ENCODE measurements at regions not wholly inside any gene's neighbourhood (a gene's known extent, or its start where the extent isn't known, plus 50 kb on each side); places are given as distances from the start of the nearest gene placed in this dataset.

- H3K36me3 ChIP-seq (ENCODE audit: insufficient read depth, low read length) = no peaks in the 10 kb centered on the region
- no peaks in the 10 kb centered on the region for H3K27me3 ChIP-seq (ENCODE audit: insufficient read depth, low read length)
- H3K4me3 ChIP-seq (ENCODE audit: low read depth, low read length) = no peak overlapping the region
- H3K27ac ChIP-seq (ENCODE audit: low read depth, low read length) = no peak overlapping the region
- H3K79me2 ChIP-seq (ENCODE audit: control insufficient read depth, insufficient read depth, low read length, unreplicated experiment) = no peaks in the 10 kb centered on the region
- H3K4me1 ChIP-seq (ENCODE audit: control insufficient read depth, insufficient read depth, low read length, unreplicated experiment) = peaks cover 20% of the 10 kb centered on the region
- no peak overlapping the region for H2AFZ ChIP-seq (ENCODE audit: low read length, unreplicated experiment)
Observed at GRCh38 chr1:170375082-170375723, 156.8 kb upstream of the GORAB start.

GRCh38 chr1:170376801-170377385 is 155.1 kb upstream of the GORAB start:
- Histone ChIP-seq H3K27ac (ENCODE audit: low read depth, low read length) (no peak overlapping the region), H3K4me1 (ENCODE audit: control insufficient read depth, insufficient read depth, low read length, unreplicated experiment) (peaks cover 20% of the 10 kb centered on the region), H3K27me3 (ENCODE audit: insufficient read depth, low read length) (no peaks in the 10 kb centered on the region), H3K36me3 (ENCODE audit: insufficient read depth, low read length) (no peaks in the 10 kb centered on the region), H2AFZ (ENCODE audit: low read length, unreplicated experiment) (no peak overlapping the region), H3K79me2 (ENCODE audit: control insufficient read depth, insufficient read depth, low read length, unreplicated experiment) (no peaks in the 10 kb centered on the region), H3K4me3 (ENCODE audit: low read depth, low read length) (no peak overlapping the region)

- Histone ChIP-seq H3K27ac (ENCODE audit: low read depth, low read length) (no peak overlapping the region; the same call in 1 of the 2 replicates), H3K36me3 (ENCODE audit: insufficient read depth, low read length) (no peaks in the 10 kb centered on the region), H3K27me3 (ENCODE audit: insufficient read depth, low read length) (no peaks in the 10 kb centered on the region), H2AFZ (ENCODE audit: low read length, unreplicated experiment) (no peak overlapping the region), H3K79me2 (ENCODE audit: control insufficient read depth, insufficient read depth, low read length, unreplicated experiment) (no peaks in the 10 kb centered on the region), H3K4me3 (ENCODE audit: low read depth, low read length) (no peak overlapping the region), H3K4me1 (ENCODE audit: control insufficient read depth, insufficient read depth, low read length, unreplicated experiment) (peaks cover 20% of the 10 kb centered on the region)
Observed at GRCh38 chr1:170377440-170377839, 154.5 kb upstream of the GORAB start.

- H3K36me3 ChIP-seq (ENCODE audit: insufficient read depth, low read length) = no peaks in the 10 kb centered on the region
- peak overlapping the region; percentile 12 for H3K27ac ChIP-seq (ENCODE audit: low read depth, low read length)
- peaks cover 20% of the 10 kb centered on the region for H3K4me1 ChIP-seq (ENCODE audit: control insufficient read depth, insufficient read depth, low read length, unreplicated experiment)
- no peaks in the 10 kb centered on the region for H3K79me2 ChIP-seq (ENCODE audit: control insufficient read depth, insufficient read depth, low read length, unreplicated experiment)
- no peaks in the 10 kb centered on the region for H3K27me3 ChIP-seq (ENCODE audit: insufficient read depth, low read length)
- no peak overlapping the region for H3K4me3 ChIP-seq (ENCODE audit: low read depth, low read length)
- no peak overlapping the region for H2AFZ ChIP-seq (ENCODE audit: low read length, unreplicated experiment)
Observed at GRCh38 chr1:170377896-170378634, 153.9 kb upstream of the GORAB start.

- Histone ChIP-seq H3K27me3 (ENCODE audit: insufficient read depth, low read length) (no peaks in the 10 kb centered on the region), H3K4me1 (ENCODE audit: control insufficient read depth, insufficient read depth, low read length, unreplicated experiment) (no peaks in the 10 kb centered on the region), H3K36me3 (ENCODE audit: insufficient read depth, low read length) (no peaks in the 10 kb centered on the region), H3K4me3 (ENCODE audit: low read depth, low read length) (no peak overlapping the region), H3K79me2 (ENCODE audit: control insufficient read depth, insufficient read depth, low read length, unreplicated experiment) (no peaks in the 10 kb centered on the region), H3K27ac (ENCODE audit: low read depth, low read length) (no peak overlapping the region), H2AFZ (ENCODE audit: low read length, unreplicated experiment) (no peak overlapping the region)
Observed at GRCh38 chr1:170385750-170386149, 146.2 kb upstream of the GORAB start.

GRCh38 chr1:170388489-170388888 is 143.5 kb upstream of the GORAB start:
- Histone ChIP-seq H3K4me3 (ENCODE audit: low read depth, low read length) (no peak overlapping the region), H3K27ac (ENCODE audit: low read depth, low read length) (no peak overlapping the region), H3K79me2 (ENCODE audit: control insufficient read depth, insufficient read depth, low read length, unreplicated experiment) (no peaks in the 10 kb centered on the region), H3K36me3 (ENCODE audit: insufficient read depth, low read length) (no peaks in the 10 kb centered on the region), H2AFZ (ENCODE audit: low read length, unreplicated experiment) (no peak overlapping the region), H3K4me1 (ENCODE audit: control insufficient read depth, insufficient read depth, low read length, unreplicated experiment) (no peaks in the 10 kb centered on the region), H3K27me3 (ENCODE audit: insufficient read depth, low read length) (no peaks in the 10 kb centered on the region)

- H3K36me3 ChIP-seq (ENCODE audit: insufficient read depth, low read length) = no peaks in the 10 kb centered on the region
- no peaks in the 10 kb centered on the region for H3K27me3 ChIP-seq (ENCODE audit: insufficient read depth, low read length)
- no peak overlapping the region for H3K4me3 ChIP-seq (ENCODE audit: low read depth, low read length)
- H2AFZ ChIP-seq (ENCODE audit: low read length, unreplicated experiment) = no peak overlapping the region
- no peaks in the 10 kb centered on the region for H3K79me2 ChIP-seq (ENCODE audit: control insufficient read depth, insufficient read depth, low read length, unreplicated experiment)
- no peaks in the 10 kb centered on the region for H3K4me1 ChIP-seq (ENCODE audit: control insufficient read depth, insufficient read depth, low read length, unreplicated experiment)
- no peak overlapping the region for H3K27ac ChIP-seq (ENCODE audit: low read depth, low read length)
Observed at GRCh38 chr1:170395149-170395548, 136.8 kb upstream of the GORAB start.

- Histone ChIP-seq H3K4me1 (ENCODE audit: control insufficient read depth, insufficient read depth, low read length, unreplicated experiment) (no peaks in the 10 kb centered on the region), H2AFZ (ENCODE audit: low read length, unreplicated experiment) (peak overlapping the region; percentile 6), H3K27ac (ENCODE audit: low read depth, low read length) (no peak overlapping the region), H3K27me3 (ENCODE audit: insufficient read depth, low read length) (no peaks in the 10 kb centered on the region), H3K4me3 (ENCODE audit: low read depth, low read length) (no peak overlapping the region), H3K36me3 (ENCODE audit: insufficient read depth, low read length) (no peaks in the 10 kb centered on the region), H3K79me2 (ENCODE audit: control insufficient read depth, insufficient read depth, low read length, unreplicated experiment) (no peaks in the 10 kb centered on the region)
Observed at GRCh38 chr1:170397061-170397460, 134.9 kb upstream of the GORAB start.

GRCh38 chr1:170402476-170403311 is 129.3 kb upstream of the GORAB start:
- H2AFZ ChIP-seq (ENCODE audit: low read length, unreplicated experiment) = no peak overlapping the region
- H3K4me3 ChIP-seq (ENCODE audit: low read depth, low read length) = no peak overlapping the region
- peak overlapping the region; percentile 24; the same call in 1 of the 2 replicates for H3K27ac ChIP-seq (ENCODE audit: low read depth, low read length)
- no peaks in the 10 kb centered on the region for H3K79me2 ChIP-seq (ENCODE audit: control insufficient read depth, insufficient read depth, low read length, unreplicated experiment)
- no peaks in the 10 kb centered on the region for H3K27me3 ChIP-seq (ENCODE audit: insufficient read depth, low read length)
- peaks cover 8% of the 10 kb centered on the region for H3K4me1 ChIP-seq (ENCODE audit: control insufficient read depth, insufficient read depth, low read length, unreplicated experiment)
- no peaks in the 10 kb centered on the region; the same call in 1 of the 2 replicates for H3K36me3 ChIP-seq (ENCODE audit: insufficient read depth, low read length)

GRCh38 chr1:170407138-170407537 is 124.8 kb upstream of the GORAB start:
- Histone ChIP-seq H3K4me1 (ENCODE audit: control insufficient read depth, insufficient read depth, low read length, unreplicated experiment) (peaks cover 25% of the 10 kb centered on the region), H3K36me3 (ENCODE audit: insufficient read depth, low read length) (no peaks in the 10 kb centered on the region; the same call in 1 of the 2 replicates), H3K79me2 (ENCODE audit: control insufficient read depth, insufficient read depth, low read length, unreplicated experiment) (no peaks in the 10 kb centered on the region), H2AFZ (ENCODE audit: low read length, unreplicated experiment) (no peak overlapping the region), H3K27me3 (ENCODE audit: insufficient read depth, low read length) (no peaks in the 10 kb centered on the region), H3K4me3 (ENCODE audit: low read depth, low read length) (no peak overlapping the region), H3K27ac (ENCODE audit: low read depth, low read length) (no peak overlapping the region)
